PC-3 (cell line): ENCODE measurements at regions not wholly inside any gene's neighbourhood (a gene's known extent, or its start where the extent isn't known, plus 50 kb on each side); places are given as distances from the start of the nearest gene placed in this dataset.

Source experiments
- ATAC-seq: fragments of 200-7000 bp; cut with Tn5 transposase; 2 replicates; pipeline ENCODE4 v1.9.1; 2020; ENCODE audit warnings: mild to moderate bottlenecking, moderate library complexity
- BruUV-seq: library from RNA; stranded (reverse); fragments of 400-500 nt; replicated peaks from 2 replicates; lab custom pipeline; 2021; lab: Mats Ljungman, UMichigan
- CTCF ChIA-PET: fragments of 300-600 bp; sonication (Branson Sonifier 250); formaldehyde crosslinking; loops from one replicate; lab custom pipeline; 2022; ENCODE audit warnings: antibody characterized with exemption; lab: Charles Lee
- POLR2A ChIA-PET: fragments of 300-600 bp; sonication (Branson Sonifier 250); formaldehyde crosslinking; loops from one replicate; lab custom pipeline; 2022; ENCODE audit warnings: antibody characterized with exemption; ENCODE audit not compliant: unreplicated experiment; lab: Charles Lee
- DNase-seq: peaks from one replicate; pipeline ENCODE4 v3.0.0-alpha.2; 2015
- H2AFZ ChIP-seq: fragments of 300-600 bp; sonication (generic); 2 replicates; pipeline ENCODE4 v1.6.0; 2016; ENCODE audit warnings: antibody characterized with exemption, low read length
- H3F3A ChIP-seq: fragments of 300-600 bp; sonication (generic); one replicate; pipeline ENCODE4 v1.6.0; 2017; ENCODE audit warnings: antibody characterized with exemption, low read length, control low read depth, mild to moderate bottlenecking; ENCODE audit not compliant: unreplicated experiment
- H3K27ac ChIP-seq: fragments of 300-600 bp; sonication (generic); 2 replicates; pipeline ENCODE4 v1.5.1; 2016; ENCODE audit warnings: mild to moderate bottlenecking, low read length
- H3K27me3 ChIP-seq: fragments of 300-600 bp; sonication (generic); 2 replicates; pipeline ENCODE4 v1.6.1; 2016; ENCODE audit warnings: low read length, mixed read lengths
- H3K36me3 ChIP-seq: fragments of 300-600 bp; sonication (generic); 2 replicates; pipeline ENCODE4 v1.6.1; 2016; ENCODE audit warnings: low read depth, mixed run types, low read length, mixed read lengths
- H3K4me1 ChIP-seq: fragments of 300-600 bp; sonication (generic); 2 replicates; pipeline ENCODE4 v1.5.1; 2016; ENCODE audit warnings: low read length; ENCODE audit not compliant: insufficient read depth
- H3K4me2 ChIP-seq: fragments of 300-600 bp; sonication (generic); 2 replicates; pipeline ENCODE4 v1.6.0; 2016; ENCODE audit warnings: low read length
- H3K4me3 ChIP-seq: fragments of 300-600 bp; sonication (generic); 2 replicates; pipeline ENCODE4 v1.5.1; 2016; ENCODE audit warnings: mild to moderate bottlenecking, low read length, mixed read lengths
- H3K79me2 ChIP-seq: fragments of 300-600 bp; sonication (generic); 2 replicates; pipeline ENCODE4 v1.6.1; 2017; ENCODE audit warnings: low read length, mixed read lengths
- H3K9ac ChIP-seq: fragments of 300-600 bp; sonication (generic); 2 replicates; pipeline ENCODE4 v1.6.0; 2016; ENCODE audit warnings: mild to moderate bottlenecking, low read length
- H3K9me2 ChIP-seq: fragments of 300-600 bp; sonication (generic); replicated peaks from 2 replicates; pipeline ENCODE4 v1.6.1; 2016; ENCODE audit warnings: mixed run types, low read length, mixed read lengths
- H3K9me3 ChIP-seq: fragments of 300-600 bp; sonication (generic); 2 replicates; pipeline ENCODE4 v1.6.1; 2016; ENCODE audit warnings: low read length, mixed read lengths
- H4K20me1 ChIP-seq: fragments of 300-600 bp; sonication (generic); 2 replicates; pipeline ENCODE4 v1.6.1; 2016; ENCODE audit warnings: low read length, mixed read lengths
- CTCF ChIP-seq: fragments of 300-600 bp; sonication (generic); conservative IDR thresholded peaks from 2 replicates; pipeline ENCODE4 v1.5.1; 2017; ENCODE audit warnings: antibody characterized with exemption, low read depth, mild to moderate bottlenecking, low read length
- EZH2 ChIP-seq: fragments of 300-600 bp; sonication (generic); IDR thresholded peaks from one replicate; pipeline ENCODE4 v1.6.1; 2017; ENCODE audit warnings: antibody characterized with exemption, mild to moderate bottlenecking, low read length; ENCODE audit not compliant: unreplicated experiment
- EZH2phosphoT487 ChIP-seq: fragments of 300-600 bp; sonication (generic); IDR thresholded peaks from 2 replicates; pipeline ENCODE4 v1.6.1; 2018; ENCODE audit warnings: mild to moderate bottlenecking, antibody characterized with exemption, low read length, borderline replicate concordance
- intact Hi-C: fragments of 100-400 bp; cut with micrococcal nuclease; formaldehyde crosslinking; loops from 2 replicates; pipeline ENCODE4 v1.9.0; 2023

- H2AFZ ChIP-seq: no peak overlapping the region
- intact Hi-C loops: loop anchor here (5.0 kb wide), 3 partner anchors 162 to 322 kb away; no protein-coding TSS in a partner anchor
- no peaks in the 10 kb centered on the region for H3F3A ChIP-seq
- BruUV-seq: no TSS peak
- no peaks in the 10 kb centered on the region for H3K9me2 ChIP-seq
- no peaks in the 10 kb centered on the region for H3K36me3 ChIP-seq
- POLR2A ChIA-PET: interaction anchor here (0.6 kb wide), 1 partner anchor 41 kb away, joined by 3 read pairs; no protein-coding TSS in a partner anchor
- H3K4me3 ChIP-seq: no peak overlapping the region
- TF ChIP-seq EZH2 (no peak), EZH2phosphoT487 (no peak), CTCF (no peak)
- ATAC-seq (no peak), DNase-seq (no peak)
- H3K4me2 ChIP-seq: no peak overlapping the region
- H3K9me3 ChIP-seq: no peaks in the 10 kb centered on the region
- H3K9ac ChIP-seq: no peak overlapping the region; the same call in 1 of the 2 replicates
- H4K20me1 ChIP-seq: no peaks in the 10 kb centered on the region
- peak overlapping the region; percentile 100 for H3K27ac ChIP-seq
- H3K27me3 ChIP-seq: no peaks in the 10 kb centered on the region
- peaks cover 36% of the 10 kb centered on the region for H3K4me1 ChIP-seq
- H3K79me2 ChIP-seq: no peaks in the 10 kb centered on the region
- CTCF ChIA-PET: no interaction called here
These were observed 144.1 kb upstream of the SERP2 start for GRCh38 chr13:44229371-44230030.

GRCh38 chr13:44230071-44230470 is 143.6 kb upstream of the SERP2 start:
- H3K27me3 ChIP-seq: no peaks in the 10 kb centered on the region
- no peaks in the 10 kb centered on the region for H3K9me3 ChIP-seq
- intact Hi-C loops: loop anchor here (5.0 kb wide), 3 partner anchors 163 to 323 kb away; no protein-coding TSS in a partner anchor
- peak overlapping the region; percentile 92 for H3K9ac ChIP-seq
- no peak overlapping the region for H3K4me3 ChIP-seq
- POLR2A ChIA-PET: interaction anchor here (0.6 kb wide), 1 partner anchor 40 kb away, joined by 3 read pairs; no protein-coding TSS in a partner anchor
- peaks cover 36% of the 10 kb centered on the region for H3K4me1 ChIP-seq
- no peaks in the 10 kb centered on the region for H3K79me2 ChIP-seq
- ATAC-seq (no peak), DNase-seq (peak; percentile 20)
- no peaks in the 10 kb centered on the region for H3K36me3 ChIP-seq
- no TSS peak for BruUV-seq
- H3F3A ChIP-seq: no peaks in the 10 kb centered on the region
- peak overlapping the region; percentile 100 for H3K27ac ChIP-seq
- 0 out of 2 replicates have a peak overlapping the region, but pooled peaks have one; percentile 71 for H3K4me2 ChIP-seq
- CTCF ChIA-PET: no interaction called here
- H3K9me2 ChIP-seq: no peaks in the 10 kb centered on the region
- TF ChIP-seq EZH2: no peak
- TF ChIP-seq CTCF: no peak
- TF ChIP-seq EZH2phosphoT487: no peak
- H4K20me1 ChIP-seq: no peaks in the 10 kb centered on the region
- H2AFZ ChIP-seq: no peak overlapping the region

GRCh38 chr13:44230736-44231135 is 142.9 kb upstream of the SERP2 start:
- Histone ChIP-seq H4K20me1 (no peaks in the 10 kb centered on the region), H3F3A (no peaks in the 10 kb centered on the region), H3K4me3 (no peak overlapping the region), H3K9me2 (no peaks in the 10 kb centered on the region), H3K27me3 (no peaks in the 10 kb centered on the region), H3K4me1 (peaks cover 36% of the 10 kb centered on the region), H3K9me3 (no peaks in the 10 kb centered on the region), H3K36me3 (no peaks in the 10 kb centered on the region), H3K27ac (peak overlapping the region; percentile 100), H3K79me2 (no peaks in the 10 kb centered on the region), H3K4me2 (peak overlapping the region; percentile 71), H3K9ac (peak overlapping the region; percentile 92), H2AFZ (no peak overlapping the region)
- DNase-seq: peak; percentile 71
- TF ChIP-seq EZH2: no peak
- no peak for TF ChIP-seq CTCF
- no peak for TF ChIP-seq EZH2phosphoT487
- CTCF ChIA-PET: interaction anchor here (0.5 kb wide), 1 partner anchor 252 kb away, joined by 12 read pairs; no protein-coding TSS in a partner anchor
- intact Hi-C loops: loop anchor here (5.0 kb wide), 3 partner anchors 163 to 323 kb away; no protein-coding TSS in a partner anchor
- ATAC-seq: peak; percentile 57
- BruUV-seq: no TSS peak
- POLR2A ChIA-PET: interaction anchor here (0.9 kb wide), 1 partner anchor 70 kb away, joined by 3 read pairs; no protein-coding TSS in a partner anchor
